HepG2 (cell line): ENCODE measurements at regions not wholly inside any gene's neighbourhood (a gene's known extent, or its start where the extent isn't known, plus 50 kb on each side); places are given as distances from the start of the nearest gene placed in this dataset.

Experiments
- ZBTB40 ChIP-seq, 2 experiments: fragments of 450-650 bp in 1 of 2; sonication (generic) in 1 of 2; formaldehyde crosslinking in 1 of 2; IDR thresholded peaks; 2 replicates each; pipeline versions ENCODE4 v1.6.1 to v1.8.0; 2016 to 2022; ENCODE audit warnings: antibody characterized with exemption in 1 of 2, mild to moderate bottlenecking in 1 of 2, missing genetic modification reagents in 1 of 2
- ZNF598 ChIP-seq: sonication (generic); formaldehyde crosslinking; IDR thresholded peaks from 2 replicates; pipeline ENCODE4 v1.5.1; 2020; ENCODE audit warnings: mild to moderate bottlenecking, missing genetic modification reagents, borderline replicate concordance
- TF ChIP-seq, protein P1 (sequence below): sonication (generic); formaldehyde crosslinking; IDR thresholded peaks from 2 replicates; pipeline ENCODE4 v1.4.0; 2020; ENCODE audit warnings: missing genetic modification reagents, borderline replicate concordance

- TF ChIP-seq ZBTB40 (IDR thresholded peaks at IDR 0.05) (no peak), ZBTB40 (CRISPR knock-in tag; IDR thresholded peaks at IDR 0.05) (no peak), ZNF598 (CRISPR knock-in tag) (no peak)
- TF ChIP-seq, protein P1, sequence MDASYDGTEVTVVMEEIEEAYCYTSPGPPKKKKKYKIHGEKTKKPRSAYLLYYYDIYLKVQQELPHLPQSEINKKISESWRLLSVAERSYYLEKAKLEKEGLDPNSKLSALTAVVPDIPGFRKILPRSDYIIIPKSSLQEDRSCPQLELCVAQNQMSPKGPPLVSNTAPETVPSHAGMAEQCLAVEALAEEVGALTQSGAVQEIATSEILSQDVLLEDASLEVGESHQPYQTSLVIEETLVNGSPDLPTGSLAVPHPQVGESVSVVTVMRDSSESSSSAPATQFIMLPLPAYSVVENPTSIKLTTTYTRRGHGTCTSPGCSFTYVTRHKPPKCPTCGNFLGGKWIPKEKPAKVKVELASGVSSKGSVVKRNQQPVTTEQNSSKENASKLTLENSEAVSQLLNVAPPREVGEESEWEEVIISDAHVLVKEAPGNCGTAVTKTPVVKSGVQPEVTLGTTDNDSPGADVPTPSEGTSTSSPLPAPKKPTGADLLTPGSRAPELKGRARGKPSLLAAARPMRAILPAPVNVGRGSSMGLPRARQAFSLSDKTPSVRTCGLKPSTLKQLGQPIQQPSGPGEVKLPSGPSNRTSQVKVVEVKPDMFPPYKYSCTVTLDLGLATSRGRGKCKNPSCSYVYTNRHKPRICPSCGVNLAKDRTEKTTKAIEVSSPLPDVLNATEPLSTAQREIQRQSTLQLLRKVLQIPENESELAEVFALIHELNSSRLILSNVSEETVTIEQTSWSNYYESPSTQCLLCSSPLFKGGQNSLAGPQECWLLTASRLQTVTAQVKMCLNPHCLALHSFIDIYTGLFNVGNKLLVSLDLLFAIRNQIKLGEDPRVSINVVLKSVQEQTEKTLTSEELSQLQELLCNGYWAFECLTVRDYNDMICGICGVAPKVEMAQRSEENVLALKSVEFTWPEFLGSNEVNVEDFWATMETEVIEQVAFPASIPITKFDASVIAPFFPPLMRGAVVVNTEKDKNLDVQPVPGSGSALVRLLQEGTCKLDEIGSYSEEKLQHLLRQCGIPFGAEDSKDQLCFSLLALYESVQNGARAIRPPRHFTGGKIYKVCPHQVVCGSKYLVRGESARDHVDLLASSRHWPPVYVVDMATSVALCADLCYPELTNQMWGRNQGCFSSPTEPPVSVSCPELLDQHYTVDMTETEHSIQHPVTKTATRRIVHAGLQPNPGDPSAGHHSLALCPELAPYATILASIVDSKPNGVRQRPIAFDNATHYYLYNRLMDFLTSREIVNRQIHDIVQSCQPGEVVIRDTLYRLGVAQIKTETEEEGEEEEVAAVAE (CRISPR knock-in tag): no peak
- TF ChIP-seq, all 625 proteins: peak for 0
These were observed 162.0 kb upstream of the TMEM72 start (continued) for GRCh38 chr10:44749151-44749550.
